ENCODE measurements at regions not wholly inside any gene's neighbourhood (a gene's known extent, or its start where the extent isn't known, plus 50 kb on each side); places are given as distances from the start of the nearest gene placed in this dataset.

GRCh38 chr2:153802671-153803070 is 69.1 kb upstream of the GALNT13 start:
- TF ChIP-seq CTCF (IDR thresholded peaks at IDR 0.05; ENCODE audit: poor library complexity, severe bottlenecking) (no peak), EZH2 (IDR thresholded peaks at IDR 0.05; ENCODE audit: borderline replicate concordance, insufficient read depth, low read length, poor library complexity, severe bottlenecking) (no peak), MXI1 (conservative IDR thresholded peaks at IDR 0.05; ENCODE audit: poor library complexity, severe bottlenecking) (no peak), POLR2AphosphoS5 (IDR thresholded peaks at IDR 0.05) (no peak), SMC3 (conservative IDR thresholded peaks at IDR 0.05; ENCODE audit: poor library complexity) (no peak), RAD21 (conservative IDR thresholded peaks at IDR 0.05) (no peak)

Measured in neural cell (in vitro differentiated cells).